Left ventricle myocardium inferior (tissue), 1 donor: ENCODE measurements at regions not wholly inside any gene's neighbourhood (a gene's known extent, or its start where the extent isn't known, plus 50 kb on each side); places are given as distances from the start of the nearest gene placed in this dataset.

Experiments
- DNase-seq: peaks from one replicate; pipeline ENCODE4 v3.0.0-alpha.2; 2020
- H3K27ac ChIP-seq: fragments of 200-600 bp; replicated peaks from 2 replicates; pipeline ENCODE4 v1.8.0; 2021
- H3K27me3 ChIP-seq: fragments of 200-600 bp; 2 replicates; pipeline ENCODE4 v1.8.0; 2021; ENCODE audit warnings: low read depth
- H3K36me3 ChIP-seq: fragments of 200-600 bp; 2 replicates; pipeline ENCODE4 v1.8.0; 2021
- H3K4me1 ChIP-seq: fragments of 200-600 bp; 2 replicates; pipeline ENCODE4 v1.8.0; 2021
- H3K4me3 ChIP-seq: fragments of 200-600 bp; 2 replicates; pipeline ENCODE4 v1.8.0; 2021; ENCODE audit warnings: mild to moderate bottlenecking, moderate library complexity
- H3K9me3 ChIP-seq: fragments of 200-600 bp; replicated peaks from 2 replicates; pipeline ENCODE4 v1.8.0; 2021
- intact Hi-C: fragments of 100-400 bp; cut with micrococcal nuclease; formaldehyde crosslinking; loops from one replicate; pipeline ENCODE4 v1.11.0; 2022
- TF ChIP-seq, protein P1 (sequence below): fragments of 200-600 bp; IDR thresholded peaks from 2 replicates; pipeline ENCODE4 v1.8.0; 2021; ENCODE audit warnings: antibody characterized with exemption, mild to moderate bottlenecking, borderline replicate concordance
- donor health status: DM: no; HTN: yes; CAD: no; lungs with severe emphysema.

DNA sequence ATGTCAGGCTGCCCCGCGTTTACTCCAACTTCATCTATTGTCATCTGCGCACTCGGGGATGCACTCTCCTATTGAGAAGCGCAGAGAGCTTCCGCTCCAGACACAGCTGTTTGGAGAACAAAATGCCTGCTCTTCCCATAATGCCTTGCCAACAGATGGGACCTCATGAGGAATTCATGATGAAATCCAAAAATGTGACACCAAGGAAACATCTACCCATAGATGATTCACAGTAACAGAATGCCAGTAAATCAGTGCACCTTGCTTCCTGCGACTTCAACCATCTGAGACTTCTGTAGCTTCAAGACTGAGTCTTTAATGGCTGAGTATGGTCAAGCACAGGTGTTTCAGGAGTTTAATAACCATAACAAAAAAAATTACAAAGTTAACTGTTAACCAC lies 1144.9 kb upstream of the GOT2 start:
- intact Hi-C loops, result no loop called here
- Histone ChIP-seq H3K27me3 (no peaks in the 10 kb centered on the region), H3K36me3 (no peaks in the 10 kb centered on the region), H3K9me3 (no peaks in the 10 kb centered on the region), H3K27ac (no peak overlapping the region), H3K4me1 (no peaks in the 10 kb centered on the region), H3K4me3 (no peak overlapping the region)
- no peak for DNase-seq
- TF ChIP-seq, protein P1, sequence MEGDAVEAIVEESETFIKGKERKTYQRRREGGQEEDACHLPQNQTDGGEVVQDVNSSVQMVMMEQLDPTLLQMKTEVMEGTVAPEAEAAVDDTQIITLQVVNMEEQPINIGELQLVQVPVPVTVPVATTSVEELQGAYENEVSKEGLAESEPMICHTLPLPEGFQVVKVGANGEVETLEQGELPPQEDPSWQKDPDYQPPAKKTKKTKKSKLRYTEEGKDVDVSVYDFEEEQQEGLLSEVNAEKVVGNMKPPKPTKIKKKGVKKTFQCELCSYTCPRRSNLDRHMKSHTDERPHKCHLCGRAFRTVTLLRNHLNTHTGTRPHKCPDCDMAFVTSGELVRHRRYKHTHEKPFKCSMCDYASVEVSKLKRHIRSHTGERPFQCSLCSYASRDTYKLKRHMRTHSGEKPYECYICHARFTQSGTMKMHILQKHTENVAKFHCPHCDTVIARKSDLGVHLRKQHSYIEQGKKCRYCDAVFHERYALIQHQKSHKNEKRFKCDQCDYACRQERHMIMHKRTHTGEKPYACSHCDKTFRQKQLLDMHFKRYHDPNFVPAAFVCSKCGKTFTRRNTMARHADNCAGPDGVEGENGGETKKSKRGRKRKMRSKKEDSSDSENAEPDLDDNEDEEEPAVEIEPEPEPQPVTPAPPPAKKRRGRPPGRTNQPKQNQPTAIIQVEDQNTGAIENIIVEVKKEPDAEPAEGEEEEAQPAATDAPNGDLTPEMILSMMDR, result no peak

GRCh38 chr16:59878479-59878878 lies 1144.4 kb upstream of the GOT2 start:
- Histone ChIP-seq H3K4me1 (no peaks in the 10 kb centered on the region), H3K36me3 (no peaks in the 10 kb centered on the region), H3K9me3 (no peaks in the 10 kb centered on the region), H3K27me3 (no peaks in the 10 kb centered on the region), H3K27ac (no peak overlapping the region), H3K4me3 (no peak overlapping the region)
- TF ChIP-seq, protein P1, result no peak
- intact Hi-C loops, result no loop called here
- no peak for DNase-seq

- Histone ChIP-seq H3K4me1 (no peaks in the 10 kb centered on the region), H3K9me3 (no peaks in the 10 kb centered on the region), H3K27me3 (no peaks in the 10 kb centered on the region), H3K36me3 (no peaks in the 10 kb centered on the region), H3K27ac (no peak overlapping the region), H3K4me3 (no peak overlapping the region)
- no peak for DNase-seq
- intact Hi-C loops, result no loop called here
- TF ChIP-seq, protein P1, result no peak
Measured at GRCh38 chr16:59864981-59865666, 1131.0 kb upstream of the GOT2 start.

- no peaks in the 10 kb centered on the region for H3K4me1 ChIP-seq
- no peaks in the 10 kb centered on the region for H3K27me3 ChIP-seq
- intact Hi-C loops, result no loop called here
- no peaks in the 10 kb centered on the region for H3K9me3 ChIP-seq
- no peak overlapping the region for H3K4me3 ChIP-seq
- H3K36me3 ChIP-seq, result no peaks in the 10 kb centered on the region
- H3K27ac ChIP-seq, result no peak overlapping the region
- TF ChIP-seq, protein P1, result no peak
- no peak for DNase-seq
Measured at GRCh38 chr16:59859676-59860402, 1125.7 kb upstream of the GOT2 start.

DNA sequence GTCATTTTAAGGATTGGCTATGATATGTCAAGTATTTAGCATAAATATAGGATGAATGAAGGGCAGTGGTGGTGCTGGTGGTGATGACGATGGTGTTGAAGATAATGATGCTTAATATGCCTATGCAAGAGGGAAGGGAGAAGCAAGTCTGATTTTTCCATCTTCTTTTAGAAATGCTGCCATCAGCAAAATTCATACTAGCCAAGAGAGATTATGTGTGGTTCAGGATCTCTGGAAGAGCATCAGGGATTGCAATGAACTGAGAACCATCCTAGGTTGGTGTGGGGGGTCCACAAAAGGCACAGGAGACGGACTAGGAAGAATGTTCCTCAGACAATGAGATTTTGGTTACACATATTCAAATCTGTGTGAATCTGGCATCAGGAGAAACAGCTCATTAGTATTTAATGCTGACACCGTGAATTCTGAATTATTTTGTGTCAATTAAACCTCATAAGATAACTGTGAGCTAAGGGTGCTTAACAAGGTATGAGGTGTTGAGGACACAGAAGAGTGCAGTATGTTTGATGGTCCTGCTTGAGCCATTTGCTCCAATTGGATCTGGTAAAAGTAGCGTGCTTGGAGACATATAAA lies 1120.8 kb upstream of the GOT2 start:
- H3K4me1 ChIP-seq, result no peaks in the 10 kb centered on the region
- no peaks in the 10 kb centered on the region for H3K9me3 ChIP-seq
- intact Hi-C loops, result no loop called here
- no peaks in the 10 kb centered on the region for H3K36me3 ChIP-seq
- no peak for DNase-seq
- TF ChIP-seq, protein P1, result no peak
- no peaks in the 10 kb centered on the region for H3K27me3 ChIP-seq
- H3K4me3 ChIP-seq, result no peak overlapping the region
- H3K27ac ChIP-seq, result no peak overlapping the region
